Stomach (tissue), 4 donors: ENCODE measurements at regions not wholly inside any gene's neighbourhood (a gene's known extent, or its start where the extent isn't known, plus 50 kb on each side); places are given as distances from the start of the nearest gene placed in this dataset.

ENCODE experiments used
- POLR2AphosphoS5 ChIP-seq, 3 donors: sonication (generic); formaldehyde crosslinking; IDR thresholded peaks; one replicate each; pipeline ENCODE4 v1.6.1; 2016; ENCODE audit warnings: antibody characterized with exemption in 3 of 3
- TF ChIP-seq, protein P1 (sequence below), 7 experiments: fragments of 450-650 bp in 4 of 7; fragments of 200-600 bp in 3 of 7; sonication (generic) in 3 of 7; IDR thresholded peaks; one replicate each; pipeline ENCODE4 v1.5.1; 2016 to 2019; ENCODE audit warnings: antibody characterized with exemption in 7 of 7, control low read depth in 2 of 7, mild to moderate bottlenecking in 1 of 7

DNA sequence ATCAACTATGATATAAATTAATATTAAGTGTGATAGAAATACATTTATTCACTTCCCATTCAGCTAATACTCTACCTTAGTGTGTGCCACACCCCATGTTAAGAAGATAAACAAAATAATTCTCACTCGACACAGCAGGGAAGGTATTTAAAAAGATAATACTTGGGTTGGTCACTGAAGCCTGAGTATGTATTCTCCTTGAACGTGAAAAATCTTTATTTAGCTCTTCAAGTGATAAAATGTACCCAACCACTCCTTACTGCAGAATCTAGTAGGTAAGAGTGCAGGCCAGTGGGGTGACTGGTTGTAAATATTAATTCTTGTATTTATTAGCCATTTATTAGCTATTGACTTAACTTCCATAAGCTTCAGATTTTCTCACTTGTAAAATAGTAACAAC, 372.7 kb upstream of the THBS1 start:
- TF ChIP-seq, protein P1, sequence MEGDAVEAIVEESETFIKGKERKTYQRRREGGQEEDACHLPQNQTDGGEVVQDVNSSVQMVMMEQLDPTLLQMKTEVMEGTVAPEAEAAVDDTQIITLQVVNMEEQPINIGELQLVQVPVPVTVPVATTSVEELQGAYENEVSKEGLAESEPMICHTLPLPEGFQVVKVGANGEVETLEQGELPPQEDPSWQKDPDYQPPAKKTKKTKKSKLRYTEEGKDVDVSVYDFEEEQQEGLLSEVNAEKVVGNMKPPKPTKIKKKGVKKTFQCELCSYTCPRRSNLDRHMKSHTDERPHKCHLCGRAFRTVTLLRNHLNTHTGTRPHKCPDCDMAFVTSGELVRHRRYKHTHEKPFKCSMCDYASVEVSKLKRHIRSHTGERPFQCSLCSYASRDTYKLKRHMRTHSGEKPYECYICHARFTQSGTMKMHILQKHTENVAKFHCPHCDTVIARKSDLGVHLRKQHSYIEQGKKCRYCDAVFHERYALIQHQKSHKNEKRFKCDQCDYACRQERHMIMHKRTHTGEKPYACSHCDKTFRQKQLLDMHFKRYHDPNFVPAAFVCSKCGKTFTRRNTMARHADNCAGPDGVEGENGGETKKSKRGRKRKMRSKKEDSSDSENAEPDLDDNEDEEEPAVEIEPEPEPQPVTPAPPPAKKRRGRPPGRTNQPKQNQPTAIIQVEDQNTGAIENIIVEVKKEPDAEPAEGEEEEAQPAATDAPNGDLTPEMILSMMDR (IDR thresholded peaks at IDR 0.05): no peak
- no peak for TF ChIP-seq POLR2AphosphoS5 (IDR thresholded peaks at IDR 0.05)
